Dendritic cell treated with granulocyte-macrophage colony-stimulating factor and Interleukin-4, amounts not matched to agents 40 ng/mL and 50 ng/mL, for 4 days (primary cell): ENCODE measurements at regions not wholly inside any gene's neighbourhood (a gene's known extent, or its start where the extent isn't known, plus 50 kb on each side); places are given as distances from the start of the nearest gene placed in this dataset.
"Not testable (repeated sequence)": the region's sequence is repeated elsewhere in the genome, so short reads cannot be mapped to it uniquely, and the experiment has no call there.

ENCODE experiments used
- H3K27ac Mint-ChIP-seq: one replicate; pipeline ENCODE4 v1.8.0; 2022; ENCODE audit warnings: mild to moderate bottlenecking, mixed read lengths
- H3K27me3 Mint-ChIP-seq: one replicate; pipeline ENCODE4 v1.8.0; 2022; ENCODE audit warnings: mild to moderate bottlenecking, mixed read lengths
- H3K36me3 Mint-ChIP-seq: one replicate; pipeline ENCODE4 v1.8.0; 2022; ENCODE audit warnings: low read depth, mixed read lengths
- H3K4me1 Mint-ChIP-seq: one replicate; pipeline ENCODE4 v1.8.0; 2022; ENCODE audit warnings: low read depth, mixed read lengths
- H3K4me3 Mint-ChIP-seq: one replicate; pipeline ENCODE4 v1.8.0; 2022; ENCODE audit warnings: mild to moderate bottlenecking, moderate library complexity, mixed read lengths
- H3K9me3 Mint-ChIP-seq: one replicate; pipeline ENCODE4 v1.8.0; 2022; ENCODE audit warnings: mixed read lengths
- intact Hi-C: fragments of 100-400 bp; cut with micrococcal nuclease; formaldehyde crosslinking; loops from one replicate; pipeline ENCODE4 v1.15.0; 2022

DNA sequence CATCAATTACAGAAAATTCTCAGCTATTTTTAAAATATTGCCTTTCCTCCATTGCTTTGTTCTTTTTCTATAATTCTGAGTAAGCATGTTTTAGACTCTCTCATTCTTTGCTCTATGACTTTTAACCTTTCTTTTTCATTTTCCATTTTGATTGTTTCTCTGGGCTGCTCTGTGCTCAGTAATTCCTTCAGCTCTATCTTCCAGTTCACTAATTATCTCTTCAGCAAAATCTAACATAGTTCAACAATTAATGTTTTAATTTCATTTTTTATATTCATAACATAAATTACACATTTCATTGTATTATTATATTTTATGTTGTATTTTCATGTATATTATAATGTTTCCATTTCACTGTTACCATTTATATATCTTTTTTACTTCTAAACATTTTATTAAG, 198.8 kb upstream of the NOX3 start:
- Mint-ChIP-seq H3K27me3 (no peaks in the 10 kb centered on the region), H3K36me3 (no peaks in the 10 kb centered on the region), H3K4me3 (no peak overlapping the region), H3K9me3 (peaks cover 33% of the 10 kb centered on the region), H3K4me1 (no peaks in the 10 kb centered on the region), H3K27ac (no peak overlapping the region)
- intact Hi-C loops, result no loop called here

DNA sequence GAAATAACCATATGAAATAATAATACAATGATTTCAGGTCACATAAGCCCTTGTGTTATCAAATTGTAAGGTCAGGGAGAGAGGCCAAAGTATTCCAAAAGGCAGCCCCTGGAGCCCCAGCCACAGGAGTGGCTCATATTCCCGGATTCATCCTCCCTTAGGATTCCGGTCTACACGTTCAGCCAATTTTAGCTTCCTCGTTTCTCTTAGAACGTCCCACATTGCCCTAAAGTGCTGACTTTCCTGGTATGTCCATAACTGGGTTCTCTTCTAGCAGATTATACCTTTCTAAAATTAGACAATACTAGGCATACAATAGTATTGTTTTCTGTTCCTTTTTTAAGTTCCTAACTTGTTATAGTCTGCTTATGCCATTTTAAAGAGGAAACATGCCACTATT, 192.7 kb upstream of the NOX3 start:
- intact Hi-C loops, result no loop called here
- Mint-ChIP-seq H3K4me1 (peaks cover 9% of the 10 kb centered on the region), H3K27me3 (no peaks in the 10 kb centered on the region), H3K4me3 (no peak overlapping the region), H3K9me3 (peaks cover 11% of the 10 kb centered on the region), H3K27ac (no peak overlapping the region), H3K36me3 (no peaks in the 10 kb centered on the region)

DNA sequence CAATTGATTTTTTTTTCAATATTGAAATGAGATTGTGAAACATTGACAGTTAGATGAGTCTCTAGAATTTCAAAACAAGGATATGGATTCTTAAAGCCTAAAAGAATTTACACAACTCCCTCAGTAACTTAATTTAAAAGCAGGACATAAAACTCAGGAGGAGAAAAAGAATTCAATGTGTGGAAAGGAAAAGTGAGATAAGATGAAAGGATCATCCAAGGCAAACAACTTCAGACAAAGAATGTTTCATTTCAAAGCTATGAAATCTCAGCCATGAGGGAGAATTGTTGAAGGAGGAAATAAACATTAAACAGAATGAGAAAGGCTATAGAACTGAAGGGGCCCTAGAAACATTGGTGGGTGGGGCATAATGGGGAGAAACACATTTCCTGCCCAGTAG, 191.7 kb upstream of the NOX3 start:
- Mint-ChIP-seq H3K36me3 (no peaks in the 10 kb centered on the region), H3K27ac (peak overlapping the region; percentile 48), H3K9me3 (peaks cover 18% of the 10 kb centered on the region), H3K4me3 (no peak overlapping the region), H3K27me3 (no peaks in the 10 kb centered on the region), H3K4me1 (peaks cover 9% of the 10 kb centered on the region)
- intact Hi-C loops, result no loop called here

DNA sequence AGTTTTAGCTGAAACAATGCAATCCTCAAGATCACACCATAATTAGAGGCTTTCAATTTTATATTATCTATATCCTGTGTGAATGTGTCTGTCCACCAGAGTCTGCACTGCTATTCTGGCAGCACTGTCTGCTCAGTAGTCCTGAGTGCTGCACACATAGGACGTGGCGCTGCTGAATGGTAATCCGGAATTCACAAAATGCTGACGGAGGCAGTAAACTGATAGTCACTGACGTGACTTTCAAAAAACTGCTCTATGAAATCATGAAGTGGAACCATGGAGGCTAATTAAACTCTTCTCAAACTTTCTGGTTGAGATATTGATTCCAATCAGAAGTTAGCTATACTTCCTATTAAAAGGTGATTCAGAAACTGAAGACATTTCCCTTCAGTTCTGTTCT, 190.8 kb upstream of the NOX3 start:
- no peaks in the 10 kb centered on the region for H3K27me3 Mint-ChIP-seq
- H3K4me1 Mint-ChIP-seq, result peaks cover 9% of the 10 kb centered on the region
- intact Hi-C loops, result no loop called here
- H3K4me3 Mint-ChIP-seq, result no peak overlapping the region
- H3K27ac Mint-ChIP-seq, result no peak overlapping the region
- H3K9me3 Mint-ChIP-seq, result peaks cover 24% of the 10 kb centered on the region
- no peaks in the 10 kb centered on the region for H3K36me3 Mint-ChIP-seq

DNA sequence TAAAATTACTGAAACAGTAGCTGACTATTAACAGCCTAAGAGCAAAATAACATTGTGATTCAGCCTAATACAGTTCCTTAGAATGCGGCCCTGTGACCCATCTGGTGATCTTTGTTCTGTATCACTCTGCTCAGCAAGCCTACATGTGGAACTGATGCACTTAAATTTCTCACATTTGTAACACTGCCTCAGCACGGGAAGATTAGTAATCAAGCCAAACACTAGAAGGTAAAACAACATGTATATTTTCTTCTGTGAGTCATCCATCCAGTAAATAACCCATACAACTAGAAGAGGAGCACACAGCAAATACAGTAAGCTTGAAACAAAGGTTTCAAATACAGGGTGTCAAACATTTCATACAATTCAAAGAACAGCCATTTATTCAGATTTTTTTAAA, 189.7 kb upstream of the NOX3 start:
- Mint-ChIP-seq H3K9me3 (peaks cover 31% of the 10 kb centered on the region), H3K4me1 (peaks cover 9% of the 10 kb centered on the region), H3K27me3 (no peaks in the 10 kb centered on the region), H3K36me3 (no peaks in the 10 kb centered on the region), H3K4me3 (no peak overlapping the region), H3K27ac (no peak overlapping the region)
- intact Hi-C loops, result no loop called here

DNA sequence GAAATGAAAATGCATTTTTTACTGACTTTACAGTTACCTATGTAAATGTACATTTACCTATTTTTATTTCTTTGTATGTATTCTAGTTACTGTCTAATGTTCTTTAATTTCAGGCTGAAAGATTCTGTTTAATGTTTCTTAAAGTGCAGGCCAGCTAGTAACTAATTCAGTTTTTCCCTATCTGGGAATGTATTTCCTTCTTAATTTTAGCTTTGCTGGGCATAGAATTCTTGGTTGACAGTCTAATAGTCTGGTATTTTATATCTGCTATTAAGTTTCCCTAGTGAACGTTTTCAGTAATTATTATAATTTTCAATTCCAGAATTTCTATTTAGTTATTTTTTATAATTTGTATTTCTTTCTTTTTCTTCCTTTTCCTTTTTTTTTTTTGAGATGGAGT, 186.0 kb upstream of the NOX3 start:
- H3K9me3 Mint-ChIP-seq, result peaks cover 39% of the 10 kb centered on the region
- intact Hi-C loops, result no loop called here
- H3K27me3 Mint-ChIP-seq, result no peaks in the 10 kb centered on the region
- H3K36me3 Mint-ChIP-seq, result no peaks in the 10 kb centered on the region
- no peak overlapping the region for H3K27ac Mint-ChIP-seq
- no peaks in the 10 kb centered on the region for H3K4me1 Mint-ChIP-seq
- H3K4me3 Mint-ChIP-seq, result no peak overlapping the region

DNA sequence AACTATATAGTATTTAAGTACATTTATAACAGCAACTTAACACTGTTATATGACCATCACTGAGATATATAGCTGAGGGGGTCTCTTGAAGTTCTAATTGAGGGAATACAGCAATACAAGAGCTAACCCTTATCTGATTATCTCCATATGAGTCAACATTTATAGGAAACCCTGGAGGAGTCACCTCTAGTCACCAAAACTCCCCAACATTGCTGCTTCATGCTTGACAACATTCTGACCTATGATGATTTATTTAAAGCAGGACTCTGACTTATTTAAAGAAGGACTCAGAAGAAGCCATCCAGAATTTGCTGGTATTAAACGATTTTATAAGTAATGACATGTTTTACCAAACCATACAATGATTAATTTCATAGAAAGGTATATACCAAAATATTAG, 182.6 kb upstream of the NOX3 start:
- no peaks in the 10 kb centered on the region for H3K4me1 Mint-ChIP-seq
- H3K27me3 Mint-ChIP-seq, result no peaks in the 10 kb centered on the region
- no peak overlapping the region for H3K4me3 Mint-ChIP-seq
- peaks cover 37% of the 10 kb centered on the region for H3K9me3 Mint-ChIP-seq
- intact Hi-C loops, result no loop called here
- H3K36me3 Mint-ChIP-seq, result no peaks in the 10 kb centered on the region
- no peak overlapping the region for H3K27ac Mint-ChIP-seq

DNA sequence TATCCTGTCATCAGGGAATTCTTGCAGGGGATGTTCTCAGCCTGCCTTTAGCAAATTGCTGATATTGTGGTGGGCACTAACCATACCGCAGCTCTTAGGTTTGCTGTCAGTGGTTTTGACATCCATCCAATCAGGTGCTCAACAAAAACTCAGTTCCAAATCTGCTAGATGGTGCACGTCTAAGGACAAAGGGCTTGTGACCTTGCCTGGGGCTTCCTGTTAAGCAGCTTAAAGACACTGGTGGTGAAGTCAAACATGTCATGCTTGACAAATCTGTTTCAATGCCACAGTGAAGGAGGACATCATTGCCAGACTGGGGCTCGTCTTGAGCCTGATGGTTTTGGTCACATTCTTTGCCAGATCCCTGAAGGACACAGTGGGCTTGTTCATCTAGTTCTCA, 179.8 kb upstream of the NOX3 start:
- no peaks in the 10 kb centered on the region for H3K36me3 Mint-ChIP-seq
- intact Hi-C loops, result no loop called here
- H3K27me3 Mint-ChIP-seq, result no peaks in the 10 kb centered on the region
- H3K27ac Mint-ChIP-seq, result no peak overlapping the region
- H3K4me3 Mint-ChIP-seq, result no peak overlapping the region
- peaks cover 32% of the 10 kb centered on the region for H3K9me3 Mint-ChIP-seq
- no peaks in the 10 kb centered on the region for H3K4me1 Mint-ChIP-seq

DNA sequence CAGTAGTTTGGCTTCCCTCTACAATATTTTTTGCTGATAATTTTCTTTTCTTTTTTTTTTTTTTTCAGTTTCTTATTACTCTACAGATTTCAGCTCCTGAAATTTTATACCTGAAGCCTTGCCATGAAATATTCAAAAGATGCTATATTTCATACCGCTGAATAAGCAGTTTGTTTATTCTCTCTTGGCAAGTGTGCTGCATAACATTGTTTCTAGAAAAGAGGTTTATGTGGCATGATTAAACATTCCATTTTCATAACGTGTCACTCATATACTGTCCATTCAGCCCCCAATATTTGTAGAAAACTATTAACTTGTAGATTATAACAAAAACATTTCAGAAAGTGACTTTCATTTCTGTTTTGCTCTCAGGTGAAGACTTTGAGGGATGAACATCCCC, 174.4 kb upstream of the NOX3 start:
- Mint-ChIP-seq H3K4me1 (no peaks in the 10 kb centered on the region), H3K4me3 (no peak overlapping the region), H3K36me3 (no peaks in the 10 kb centered on the region), H3K9me3 (peaks cover 43% of the 10 kb centered on the region), H3K27me3 (no peaks in the 10 kb centered on the region), H3K27ac (no peak overlapping the region)
- intact Hi-C loops, result no loop called here

DNA sequence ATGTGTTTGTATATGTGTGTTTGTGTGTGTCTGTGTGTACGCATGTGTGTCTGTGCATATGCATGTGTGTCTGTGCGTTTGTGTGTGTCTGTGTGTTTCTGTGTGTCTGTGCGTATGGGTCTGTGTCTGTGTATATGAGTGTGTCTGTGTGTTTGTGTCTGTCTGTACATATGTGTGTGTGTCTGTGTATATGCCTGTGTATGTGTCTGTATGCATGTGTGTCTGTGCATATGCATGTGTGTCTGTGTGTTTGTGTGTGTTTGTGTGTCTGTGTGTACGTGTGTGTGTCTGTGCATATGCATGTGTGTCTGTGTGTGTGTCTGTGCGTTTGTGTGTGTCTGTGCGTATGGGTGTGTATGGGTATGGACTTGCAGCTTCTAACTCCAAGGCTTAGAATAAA, 174.0 kb upstream of the NOX3 start:
- Mint-ChIP-seq H3K27ac (no peak overlapping the region), H3K9me3 (peaks cover 43% of the 10 kb centered on the region), H3K4me3 (no peak overlapping the region), H3K27me3 (no peaks in the 10 kb centered on the region), H3K4me1 (no peaks in the 10 kb centered on the region), H3K36me3 (no peaks in the 10 kb centered on the region)
- intact Hi-C loops, result no loop called here

DNA sequence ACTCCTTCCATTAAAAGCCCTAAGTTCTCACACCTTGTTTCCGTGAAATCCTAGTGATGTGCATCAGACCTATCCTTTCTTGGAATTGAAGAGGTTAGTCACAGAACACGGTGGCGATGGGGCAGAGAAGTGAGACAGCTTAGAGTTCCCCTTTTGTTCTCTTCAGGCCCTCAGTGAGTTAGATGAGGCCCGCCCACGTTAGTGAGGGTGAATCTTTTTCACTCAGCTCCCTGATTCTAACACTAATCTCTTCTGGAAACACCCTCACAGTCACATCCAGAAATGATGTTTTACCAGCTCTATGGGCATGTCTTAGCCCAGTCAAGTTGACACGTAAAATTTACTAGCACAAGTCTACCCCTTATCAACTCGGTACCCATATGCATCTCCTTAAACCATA, 172.7 kb upstream of the NOX3 start:
- intact Hi-C loops, result no loop called here
- Mint-ChIP-seq H3K36me3 (no peaks in the 10 kb centered on the region), H3K4me1 (no peaks in the 10 kb centered on the region), H3K4me3 (no peak overlapping the region), H3K27ac (no peak overlapping the region), H3K27me3 (no peaks in the 10 kb centered on the region), H3K9me3 (peaks cover 43% of the 10 kb centered on the region)

DNA sequence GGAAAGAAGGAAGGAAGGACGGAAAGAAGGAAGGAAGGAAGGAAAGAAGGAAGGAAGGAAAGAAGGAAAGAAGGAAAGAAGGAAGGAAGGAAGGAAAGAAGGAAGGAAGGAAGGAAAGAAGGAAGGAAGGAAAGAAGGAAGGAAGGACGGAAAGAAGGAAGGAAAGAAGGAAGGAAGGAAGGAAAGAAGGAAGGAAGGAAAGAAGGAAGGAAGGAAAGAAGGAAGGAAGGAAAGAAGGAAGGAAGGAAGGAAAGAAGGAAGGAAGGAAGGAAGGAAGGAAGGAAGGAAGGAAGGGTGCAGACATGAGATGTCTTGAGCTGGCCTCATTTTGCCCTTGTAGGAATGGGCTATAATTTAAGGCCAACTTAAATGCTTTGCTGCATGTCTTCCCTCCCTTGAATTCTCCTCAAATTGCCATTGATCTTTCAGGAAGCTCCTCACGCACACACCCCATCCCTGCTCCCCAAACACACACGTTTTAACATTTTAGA, 172.1 kb upstream of the NOX3 start:
- H3K27me3 Mint-ChIP-seq, intact Hi-C loops, H3K4me3 Mint-ChIP-seq, H3K4me1 Mint-ChIP-seq, H3K36me3 Mint-ChIP-seq, H3K27ac Mint-ChIP-seq: not testable (repeated sequence)
- peaks cover 43% of the 10 kb centered on the region for H3K9me3 Mint-ChIP-seq

DNA sequence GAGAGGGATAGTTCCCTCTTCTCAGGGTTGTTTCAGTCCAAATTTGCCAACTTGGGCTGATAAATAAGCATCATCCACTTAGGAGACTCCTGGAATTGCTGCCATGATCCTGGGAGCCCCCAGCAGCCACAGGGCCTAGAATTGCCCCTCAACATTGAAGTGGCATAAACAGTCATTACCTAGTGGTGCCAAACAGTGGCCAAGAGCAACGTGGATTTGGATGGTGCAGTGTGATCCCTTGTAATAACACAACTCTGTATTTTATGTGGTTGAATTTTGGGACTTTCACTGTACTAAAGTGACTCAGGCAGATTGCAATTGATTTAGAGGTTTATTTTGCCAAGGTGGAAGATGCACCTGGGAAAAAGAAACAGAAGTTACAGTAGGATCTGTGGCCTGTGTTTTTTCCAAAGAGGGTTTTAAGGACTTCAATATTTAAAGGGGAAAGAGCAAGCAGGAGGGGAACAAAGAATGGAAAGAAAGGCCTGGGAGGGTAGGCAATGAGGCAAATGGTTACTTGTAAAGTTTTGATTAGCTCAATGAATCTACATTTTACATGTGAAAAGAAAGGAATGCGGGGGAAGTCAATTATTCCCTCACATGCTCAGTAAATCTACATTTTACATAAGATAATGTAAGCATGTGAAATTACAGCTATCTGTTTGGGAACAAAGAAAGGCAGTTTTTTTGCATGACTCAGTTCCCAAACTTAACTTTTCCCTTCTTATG, 168.0 kb upstream of the NOX3 start:
- no peak overlapping the region for H3K4me3 Mint-ChIP-seq
- no peaks in the 10 kb centered on the region for H3K27me3 Mint-ChIP-seq
- intact Hi-C loops, result no loop called here
- no peak overlapping the region for H3K27ac Mint-ChIP-seq
- peaks cover 15% of the 10 kb centered on the region for H3K9me3 Mint-ChIP-seq
- no peaks in the 10 kb centered on the region for H3K36me3 Mint-ChIP-seq
- no peaks in the 10 kb centered on the region for H3K4me1 Mint-ChIP-seq

DNA sequence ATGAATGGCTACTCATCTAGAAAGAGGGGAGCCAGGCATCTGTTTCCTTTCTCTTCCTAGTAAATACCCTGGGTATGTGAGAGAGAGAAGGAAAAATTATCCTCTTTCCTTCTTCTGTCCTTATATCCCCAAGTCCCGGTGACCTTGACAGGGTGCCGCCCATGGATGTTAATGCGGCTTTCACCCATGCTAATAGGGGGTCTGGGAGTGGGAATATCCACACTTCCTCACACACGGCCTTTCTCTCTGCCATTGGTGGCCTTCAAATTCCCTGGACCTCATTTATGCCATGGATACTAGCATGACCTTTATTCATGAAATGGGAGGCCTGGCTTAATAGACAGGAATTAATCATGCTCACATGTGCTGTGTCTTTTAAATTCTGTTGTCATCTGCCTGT, 159.0 kb upstream of the NOX3 start:
- Mint-ChIP-seq H3K9me3 (peaks cover 30% of the 10 kb centered on the region), H3K36me3 (no peaks in the 10 kb centered on the region), H3K27ac (no peak overlapping the region), H3K27me3 (no peaks in the 10 kb centered on the region), H3K4me1 (no peaks in the 10 kb centered on the region), H3K4me3 (no peak overlapping the region)
- intact Hi-C loops, result no loop called here

DNA sequence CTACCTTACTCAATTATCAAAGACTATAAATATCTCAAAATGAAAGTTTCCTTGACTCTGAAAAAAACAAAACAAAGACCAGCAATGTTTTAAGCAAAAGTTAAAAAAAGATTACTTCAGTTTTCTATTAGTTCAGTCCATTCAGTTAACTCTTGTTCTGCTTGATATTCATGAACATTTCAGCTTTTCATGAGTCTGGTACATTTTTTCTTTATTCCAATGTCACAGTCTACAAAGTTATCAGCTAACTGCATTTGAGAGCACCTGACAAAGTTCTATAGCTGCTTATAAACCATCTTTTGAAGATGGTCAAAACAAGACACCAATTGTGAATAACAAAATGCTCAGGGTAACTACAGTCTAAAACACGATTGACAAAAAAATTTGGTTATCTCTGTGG, 156.1 kb upstream of the NOX3 start:
- Mint-ChIP-seq H3K27ac (no peak overlapping the region), H3K27me3 (no peaks in the 10 kb centered on the region), H3K9me3 (peaks cover 46% of the 10 kb centered on the region), H3K4me1 (no peaks in the 10 kb centered on the region), H3K4me3 (no peak overlapping the region), H3K36me3 (no peaks in the 10 kb centered on the region)
- intact Hi-C loops, result no loop called here
